NT2/D1 (cell line): ENCODE measurements at regions not wholly inside any gene's neighbourhood (a gene's known extent, or its start where the extent isn't known, plus 50 kb on each side); places are given as distances from the start of the nearest gene placed in this dataset.

ENCODE experiments used
- DNase-seq: peaks from one replicate; pipeline ENCODE4 v3.0.0-alpha.2; 2011; ENCODE audit warnings: low read depth, low spot score
- H3K27me3 ChIP-seq: 2 replicates; pipeline ENCODE4 v1.6.0; 2011; ENCODE audit warnings: mild to moderate bottlenecking; ENCODE audit not compliant: insufficient read length, insufficient read depth
- H3K36me3 ChIP-seq: 2 replicates; pipeline ENCODE4 v1.6.1; 2011; ENCODE audit warnings: mild to moderate bottlenecking, low read length, mixed read lengths; ENCODE audit not compliant: insufficient read depth, insufficient read length
- H3K4me1 ChIP-seq: 2 replicates; pipeline ENCODE4 v1.5.1; 2011; ENCODE audit not compliant: insufficient read depth, insufficient read length
- H3K4me3 ChIP-seq: 2 replicates; pipeline ENCODE4 v1.5.1; 2011; ENCODE audit warnings: low read depth; ENCODE audit not compliant: insufficient read length
- H3K9ac ChIP-seq: 2 replicates; pipeline ENCODE4 v1.6.0; 2011; ENCODE audit warnings: low read depth; ENCODE audit not compliant: insufficient read length
- H3K9me3 ChIP-seq: 2 replicates; pipeline ENCODE4 v1.5.1; 2011; ENCODE audit warnings: mild to moderate bottlenecking, low read length; ENCODE audit not compliant: insufficient read depth
- SUZ12 ChIP-seq: IDR thresholded peaks from 2 replicates; pipeline ENCODE4 v1.6.1; 2011; ENCODE audit not compliant: insufficient read length, insufficient read depth; ENCODE audit errors: extremely low read depth
- YY1 ChIP-seq: IDR thresholded peaks from 2 replicates; pipeline ENCODE4 v1.6.1; 2011; ENCODE audit not compliant: insufficient read length, insufficient read depth
- ZNF274 ChIP-seq: IDR thresholded peaks from 2 replicates; pipeline ENCODE4 v1.6.1; 2011; ENCODE audit warnings: mild to moderate bottlenecking, low read depth, low read length

- Histone ChIP-seq H3K9ac (no peak overlapping the region), H3K4me3 (no peak overlapping the region), H3K36me3 (no peaks in the 10 kb centered on the region), H3K9me3 (no peaks in the 10 kb centered on the region; the same call in 1 of the 2 replicates), H3K27me3 (no peaks in the 10 kb centered on the region), H3K4me1 (no peaks in the 10 kb centered on the region)
- TF ChIP-seq YY1 (no peak), SUZ12 (no peak), ZNF274 (no peak)
- no peak for DNase-seq
These were observed 362.6 kb downstream of the BCAT1 start for GRCh38 chr12:24586293-24586692.

GRCh38 chr12:24584032-24584675 is 364.7 kb downstream of the BCAT1 start:
- H3K4me1 ChIP-seq = no peaks in the 10 kb centered on the region
- peaks cover 5% of the 10 kb centered on the region for H3K9me3 ChIP-seq
- H3K4me3 ChIP-seq = no peak overlapping the region
- H3K9ac ChIP-seq = no peak overlapping the region
- DNase-seq = no peak
- TF ChIP-seq YY1 = no peak
- no peak for TF ChIP-seq SUZ12
- TF ChIP-seq ZNF274 = no peak
- H3K27me3 ChIP-seq = no peaks in the 10 kb centered on the region
- H3K36me3 ChIP-seq = no peaks in the 10 kb centered on the region

GRCh38 chr12:24582954-24583601 is 365.8 kb downstream of the BCAT1 start:
- H3K4me1 ChIP-seq = no peaks in the 10 kb centered on the region
- no peaks in the 10 kb centered on the region for H3K27me3 ChIP-seq
- peaks cover 5% of the 10 kb centered on the region for H3K9me3 ChIP-seq
- TF ChIP-seq SUZ12 (no peak), YY1 (no peak)
- DNase-seq = no peak
- no peak overlapping the region for H3K9ac ChIP-seq
- H3K4me3 ChIP-seq = no peak overlapping the region
- no peaks in the 10 kb centered on the region for H3K36me3 ChIP-seq

- no peaks in the 10 kb centered on the region for H3K36me3 ChIP-seq
- H3K9ac ChIP-seq = no peak overlapping the region
- peaks cover 4% of the 10 kb centered on the region; the same call in 1 of the 2 replicates for H3K9me3 ChIP-seq
- H3K4me1 ChIP-seq = no peaks in the 10 kb centered on the region
- H3K4me3 ChIP-seq = no peak overlapping the region
- no peak for DNase-seq
- H3K27me3 ChIP-seq = no peaks in the 10 kb centered on the region
- TF ChIP-seq ZNF274 = no peak
- no peak for TF ChIP-seq SUZ12
- TF ChIP-seq YY1 = no peak
These were observed 374.4 kb downstream of the BCAT1 start for GRCh38 chr12:24574538-24574937.

- Histone ChIP-seq H3K4me3 (no peak overlapping the region), H3K27me3 (no peaks in the 10 kb centered on the region), H3K9me3 (peaks cover 4% of the 10 kb centered on the region; the same call in 1 of the 2 replicates), H3K36me3 (no peaks in the 10 kb centered on the region), H3K9ac (no peak overlapping the region), H3K4me1 (no peaks in the 10 kb centered on the region)
- DNase-seq = no peak
- TF ChIP-seq ZNF274 (no peak), SUZ12 (no peak), YY1 (no peak)
These were observed 375.3 kb downstream of the BCAT1 start for GRCh38 chr12:24573621-24574020.

DNA sequence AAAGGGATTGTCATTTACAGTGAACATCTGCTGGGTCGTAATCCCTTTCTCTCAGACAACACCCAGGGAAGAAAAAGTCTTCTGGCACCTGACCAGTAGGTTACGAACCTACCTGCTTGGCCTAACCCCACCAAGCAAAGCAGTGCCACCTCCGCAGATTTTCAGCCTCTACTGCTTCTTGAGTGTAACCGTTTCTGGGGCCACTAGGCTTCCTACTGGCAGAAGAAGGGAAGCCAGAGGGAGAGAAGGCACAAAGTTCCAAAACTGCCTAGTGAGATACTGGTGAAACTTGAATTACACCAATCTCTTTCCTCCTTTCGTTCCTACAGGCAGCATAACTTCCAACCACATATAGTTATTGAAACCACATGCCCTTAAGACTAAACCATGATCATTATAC is 383.6 kb downstream of the BCAT1 start:
- Histone ChIP-seq H3K9ac (no peak overlapping the region), H3K36me3 (no peaks in the 10 kb centered on the region), H3K27me3 (peaks cover 44% of the 10 kb centered on the region), H3K4me1 (no peaks in the 10 kb centered on the region), H3K9me3 (no peaks in the 10 kb centered on the region), H3K4me3 (no peak overlapping the region)
- DNase-seq = peak; percentile 25
- TF ChIP-seq YY1 = no peak
- TF ChIP-seq SUZ12 = no peak
- TF ChIP-seq ZNF274 = no peak

- H3K9ac ChIP-seq = peak overlapping the region; percentile 68
- no peaks in the 10 kb centered on the region for H3K4me1 ChIP-seq
- no peaks in the 10 kb centered on the region for H3K9me3 ChIP-seq
- peak overlapping the region; percentile 82 for H3K4me3 ChIP-seq
- peaks cover 51% of the 10 kb centered on the region for H3K27me3 ChIP-seq
- H3K36me3 ChIP-seq = no peaks in the 10 kb centered on the region
- DNase-seq = no peak
- TF ChIP-seq YY1 (no peak), SUZ12 (no peak), ZNF274 (no peak)
These were observed 386.0 kb downstream of the BCAT1 start for GRCh38 chr12:24562771-24563431.
